ENCODE measurements at regions not wholly inside any gene's neighbourhood (a gene's known extent, or its start where the extent isn't known, plus 50 kb on each side); places are given as distances from the start of the nearest gene placed in this dataset.

GRCh38 chr9:121576281-121577075 is 75.0 kb upstream of the DAB2IP start:
- ChIA-PET CTCF (no interaction called here), POLR2A (ENCODE audit: low non-redundant PET) (no interaction called here)
- Histone ChIP-seq H3K4me3 (ENCODE audit: low read depth, low read length, poor library complexity, severe bottlenecking) (no peak overlapping the region), H3K4me1 (ENCODE audit: insufficient read depth, low read length, poor library complexity, severe bottlenecking) (no peaks in the 10 kb centered on the region), H3K27ac (ENCODE audit: low read depth, low read length, poor library complexity, severe bottlenecking) (no peak overlapping the region), H3K27me3 (replicated peaks; ENCODE audit: insufficient read depth, low read depth, low read length, poor library complexity) (no peaks in the 10 kb centered on the region), H3K36me3 (ENCODE audit: insufficient read depth, low read length, poor library complexity, severe bottlenecking) (no peaks in the 10 kb centered on the region), H3K9me3 (ENCODE audit: low read depth, low read length, poor library complexity, severe bottlenecking) (no peaks in the 10 kb centered on the region)
- BruUV-seq (replicated peaks) = no TSS peak
- DNase-seq (ENCODE audit: low spot score) = no peak
- TF ChIP-seq CTCF (conservative IDR thresholded peaks at IDR 0.05; ENCODE audit: low read depth, low read length) = no peak
- no peak for TF ChIP-seq EZH2 (IDR thresholded peaks at IDR 0.05; ENCODE audit: borderline replicate concordance, low read depth, low read length, poor library complexity, severe bottlenecking)
- intact Hi-C loops (cut with micrococcal nuclease; ENCODE audit: unreplicated experiment) = no loop called here

- ChIA-PET CTCF (no interaction called here), POLR2A (ENCODE audit: low non-redundant PET) (no interaction called here)
- no peak for DNase-seq (ENCODE audit: low spot score)
- H3K27ac ChIP-seq (ENCODE audit: low read depth, low read length, poor library complexity, severe bottlenecking) = no peak overlapping the region
- H3K36me3 ChIP-seq (ENCODE audit: insufficient read depth, low read length, poor library complexity, severe bottlenecking) = no peaks in the 10 kb centered on the region
- no peaks in the 10 kb centered on the region for H3K9me3 ChIP-seq (ENCODE audit: low read depth, low read length, poor library complexity, severe bottlenecking)
- H3K4me3 ChIP-seq (ENCODE audit: low read depth, low read length, poor library complexity, severe bottlenecking) = no peak overlapping the region
- intact Hi-C loops (cut with micrococcal nuclease; ENCODE audit: unreplicated experiment) = no loop called here
- peaks cover 4% of the 10 kb centered on the region for H3K27me3 ChIP-seq (replicated peaks; ENCODE audit: insufficient read depth, low read depth, low read length, poor library complexity)
- BruUV-seq (replicated peaks) = no TSS peak
- no peaks in the 10 kb centered on the region for H3K4me1 ChIP-seq (ENCODE audit: insufficient read depth, low read length, poor library complexity, severe bottlenecking)
- TF ChIP-seq EZH2 (IDR thresholded peaks at IDR 0.05; ENCODE audit: borderline replicate concordance, low read depth, low read length, poor library complexity, severe bottlenecking) (no peak), CTCF (conservative IDR thresholded peaks at IDR 0.05; ENCODE audit: low read depth, low read length) (no peak)
Observed at GRCh38 chr9:121577166-121577565, 74.3 kb upstream of the DAB2IP start.

GRCh38 chr9:121577572-121577971 is 73.9 kb upstream of the DAB2IP start:
- Histone ChIP-seq H3K36me3 (ENCODE audit: insufficient read depth, low read length, poor library complexity, severe bottlenecking) (no peaks in the 10 kb centered on the region), H3K27ac (ENCODE audit: low read depth, low read length, poor library complexity, severe bottlenecking) (no peak overlapping the region), H3K4me3 (ENCODE audit: low read depth, low read length, poor library complexity, severe bottlenecking) (no peak overlapping the region), H3K4me1 (ENCODE audit: insufficient read depth, low read length, poor library complexity, severe bottlenecking) (no peaks in the 10 kb centered on the region), H3K27me3 (replicated peaks; ENCODE audit: insufficient read depth, low read depth, low read length, poor library complexity) (peaks cover 8% of the 10 kb centered on the region), H3K9me3 (ENCODE audit: low read depth, low read length, poor library complexity, severe bottlenecking) (no peaks in the 10 kb centered on the region)
- no peak for DNase-seq (ENCODE audit: low spot score)
- BruUV-seq (replicated peaks) = no TSS peak
- intact Hi-C loops (cut with micrococcal nuclease; ENCODE audit: unreplicated experiment) = no loop called here
- ChIA-PET CTCF (no interaction called here), POLR2A (ENCODE audit: low non-redundant PET) (no interaction called here)
- TF ChIP-seq CTCF (conservative IDR thresholded peaks at IDR 0.05; ENCODE audit: low read depth, low read length) (no peak), EZH2 (IDR thresholded peaks at IDR 0.05; ENCODE audit: borderline replicate concordance, low read depth, low read length, poor library complexity, severe bottlenecking) (no peak)

All from A673 (cell line).